ENCODE measurements at regions not wholly inside any gene's neighbourhood (a gene's known extent, or its start where the extent isn't known, plus 50 kb on each side); places are given as distances from the start of the nearest gene placed in this dataset.

DNA sequence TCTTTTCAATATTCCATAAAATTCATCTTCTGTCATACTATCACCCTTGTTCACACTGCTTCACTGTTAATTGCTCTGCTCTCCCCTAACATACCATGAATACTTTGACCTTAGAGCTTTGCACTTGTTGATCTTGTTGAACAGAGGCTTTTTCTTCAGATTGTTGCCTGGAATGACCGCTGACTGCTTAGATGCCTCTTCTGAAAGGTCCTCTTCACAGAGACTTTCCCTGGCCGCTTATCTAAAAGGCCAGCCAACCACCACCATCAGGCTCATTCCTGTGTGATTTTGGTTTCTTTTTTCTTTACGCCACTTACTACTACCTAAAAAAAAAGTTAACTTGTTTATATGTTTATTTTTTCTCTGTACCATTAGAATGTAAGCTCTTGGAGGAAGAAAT, 667.7 kb downstream of the STPG2 start:
- TF ChIP-seq, protein P1, sequence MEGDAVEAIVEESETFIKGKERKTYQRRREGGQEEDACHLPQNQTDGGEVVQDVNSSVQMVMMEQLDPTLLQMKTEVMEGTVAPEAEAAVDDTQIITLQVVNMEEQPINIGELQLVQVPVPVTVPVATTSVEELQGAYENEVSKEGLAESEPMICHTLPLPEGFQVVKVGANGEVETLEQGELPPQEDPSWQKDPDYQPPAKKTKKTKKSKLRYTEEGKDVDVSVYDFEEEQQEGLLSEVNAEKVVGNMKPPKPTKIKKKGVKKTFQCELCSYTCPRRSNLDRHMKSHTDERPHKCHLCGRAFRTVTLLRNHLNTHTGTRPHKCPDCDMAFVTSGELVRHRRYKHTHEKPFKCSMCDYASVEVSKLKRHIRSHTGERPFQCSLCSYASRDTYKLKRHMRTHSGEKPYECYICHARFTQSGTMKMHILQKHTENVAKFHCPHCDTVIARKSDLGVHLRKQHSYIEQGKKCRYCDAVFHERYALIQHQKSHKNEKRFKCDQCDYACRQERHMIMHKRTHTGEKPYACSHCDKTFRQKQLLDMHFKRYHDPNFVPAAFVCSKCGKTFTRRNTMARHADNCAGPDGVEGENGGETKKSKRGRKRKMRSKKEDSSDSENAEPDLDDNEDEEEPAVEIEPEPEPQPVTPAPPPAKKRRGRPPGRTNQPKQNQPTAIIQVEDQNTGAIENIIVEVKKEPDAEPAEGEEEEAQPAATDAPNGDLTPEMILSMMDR (optimal IDR thresholded peaks at IDR 0.05 in 1 of 3, IDR thresholded peaks at IDR 0.05 in 1 of 3, conservative IDR thresholded peaks at IDR 0.05 in 1 of 3; ENCODE audit: extremely low read depth in 1 of 3, insufficient read depth in 2 of 3, low read length in 3 of 3): no peak
- TF ChIP-seq EZH2 (IDR thresholded peaks at IDR 0.05; ENCODE audit: low read length): no peak

Measured in keratinocyte (primary cell).